Spinal cord (tissue), 9 donors: ENCODE measurements at regions not wholly inside any gene's neighbourhood (a gene's known extent, or its start where the extent isn't known, plus 50 kb on each side); places are given as distances from the start of the nearest gene placed in this dataset.

Experiments used
- DNase-seq, 6 donors: peaks; one replicate each; pipeline versions ENCODE4 v3.0.0 to v3.0.0-alpha.2; 2013 to 2015; ENCODE audit warnings: low spot score in 6 of 6, low read depth in 4 of 6
- H3K27ac ChIP-seq: one replicate; pipeline ENCODE4 v1.5.1; 2013; ENCODE audit warnings: low read depth, low read length, control low read depth
- H3K27me3 ChIP-seq: one replicate; pipeline ENCODE4 v1.6.1; 2013; ENCODE audit warnings: low read length; ENCODE audit not compliant: control insufficient read depth, insufficient read depth
- H3K36me3 ChIP-seq: one replicate; pipeline ENCODE4 v1.6.1; 2013; ENCODE audit warnings: low read length; ENCODE audit not compliant: control insufficient read depth, insufficient read depth
- H3K4me1 ChIP-seq: one replicate; pipeline ENCODE4 v1.6.1; 2013; ENCODE audit warnings: low read length; ENCODE audit not compliant: control insufficient read depth, insufficient read depth
- H3K4me3 ChIP-seq: one replicate; pipeline ENCODE4 v1.5.1; 2013; ENCODE audit warnings: low read depth, low read length, control low read depth
- H3K9me3 ChIP-seq: one replicate; pipeline ENCODE4 v1.6.1; 2013; ENCODE audit warnings: low read length; ENCODE audit not compliant: control insufficient read depth, insufficient read depth
- WGBS: methylation state at CpG from one replicate; pipeline ENCODE4 v1.1.5; 2013; ENCODE audit warnings: missing lambda C conversion rate; ENCODE audit not compliant: insufficient coverage; 5-methylcytosine and 5-hydroxymethylcytosine counted together
- donor health status: healthy.

- 100% methylated on average over 1 of the region's 7 CpGs for WGBS
- no peaks in the 10 kb centered on the region for H3K4me1 ChIP-seq
- H3K36me3 ChIP-seq = no peaks in the 10 kb centered on the region
- no peaks in the 10 kb centered on the region for H3K27me3 ChIP-seq
- no peak overlapping the region for H3K27ac ChIP-seq
- no peaks in the 10 kb centered on the region for H3K9me3 ChIP-seq
- DNase-seq = peak in 1 of 6 donors; percentile 39
- H3K4me3 ChIP-seq = no peak overlapping the region
Observed at GRCh38 chr4:187562345-187562744, 433.2 kb upstream of the ZFP42 start.

GRCh38 chr4:187565416-187565815 lies 430.2 kb upstream of the ZFP42 start:
- no peak for DNase-seq
- WGBS = 95% methylated on average over 11 of the region's 11 CpGs
- no peaks in the 10 kb centered on the region for H3K9me3 ChIP-seq
- H3K27ac ChIP-seq = no peak overlapping the region
- no peaks in the 10 kb centered on the region for H3K4me1 ChIP-seq
- no peaks in the 10 kb centered on the region for H3K36me3 ChIP-seq
- H3K27me3 ChIP-seq = no peaks in the 10 kb centered on the region
- no peak overlapping the region for H3K4me3 ChIP-seq

GRCh38 chr4:187569871-187570270 lies 425.7 kb upstream of the ZFP42 start:
- Histone ChIP-seq H3K27ac (no peak overlapping the region), H3K9me3 (no peaks in the 10 kb centered on the region), H3K4me1 (no peaks in the 10 kb centered on the region), H3K27me3 (no peaks in the 10 kb centered on the region), H3K36me3 (no peaks in the 10 kb centered on the region), H3K4me3 (no peak overlapping the region)
- no peak for DNase-seq
- WGBS = no CpG with 5 or more reads among the region's 6 CpGs

- no peak overlapping the region for H3K27ac ChIP-seq
- H3K27me3 ChIP-seq = no peaks in the 10 kb centered on the region
- H3K4me1 ChIP-seq = no peaks in the 10 kb centered on the region
- peak in 1 of 6 donors; percentile 62 for DNase-seq
- H3K36me3 ChIP-seq = no peaks in the 10 kb centered on the region
- WGBS = 100% methylated on average over 1 of the region's 2 CpGs
- H3K9me3 ChIP-seq = no peaks in the 10 kb centered on the region
- no peak overlapping the region for H3K4me3 ChIP-seq
Observed at GRCh38 chr4:187575706-187576105, 419.9 kb upstream of the ZFP42 start.

GRCh38 chr4:187576751-187577150 lies 418.8 kb upstream of the ZFP42 start:
- peak in 1 of 6 donors; percentile 11 for DNase-seq
- no peak overlapping the region for H3K27ac ChIP-seq

GRCh38 chr4:187577941-187578480 lies 417.6 kb upstream of the ZFP42 start:
- Histone ChIP-seq H3K4me1 (no peaks in the 10 kb centered on the region), H3K4me3 (no peak overlapping the region), H3K27me3 (no peaks in the 10 kb centered on the region), H3K27ac (no peak overlapping the region), H3K36me3 (no peaks in the 10 kb centered on the region), H3K9me3 (no peaks in the 10 kb centered on the region)
- peak in 2 of 6 donors; percentile 44 to 45 for DNase-seq
- 48% methylated on average over 6 of the region's 6 CpGs for WGBS

More at GRCh38 chr4:187576751-187577150, 418.8 kb upstream of the ZFP42 start:
- Histone ChIP-seq H3K27me3 (no peaks in the 10 kb centered on the region), H3K9me3 (no peaks in the 10 kb centered on the region), H3K36me3 (no peaks in the 10 kb centered on the region), H3K4me1 (no peaks in the 10 kb centered on the region), H3K4me3 (no peak overlapping the region)

- Histone ChIP-seq H3K4me3 (no peak overlapping the region), H3K27ac (no peak overlapping the region), H3K4me1 (no peaks in the 10 kb centered on the region), H3K27me3 (no peaks in the 10 kb centered on the region), H3K36me3 (no peaks in the 10 kb centered on the region), H3K9me3 (no peaks in the 10 kb centered on the region)
- 30% methylated on average over 2 of the region's 7 CpGs for WGBS
- no peak for DNase-seq
Observed at GRCh38 chr4:187586892-187587291, 408.7 kb upstream of the ZFP42 start.

- Histone ChIP-seq H3K27ac (no peak overlapping the region), H3K27me3 (no peaks in the 10 kb centered on the region), H3K4me3 (no peak overlapping the region), H3K36me3 (no peaks in the 10 kb centered on the region), H3K9me3 (no peaks in the 10 kb centered on the region), H3K4me1 (no peaks in the 10 kb centered on the region)
- 93% methylated on average over 2 of the region's 5 CpGs for WGBS
- no peak for DNase-seq
Observed at GRCh38 chr4:187598196-187598595, 397.4 kb upstream of the ZFP42 start.

- no peak for DNase-seq
- no peaks in the 10 kb centered on the region for H3K27me3 ChIP-seq
- H3K27ac ChIP-seq = no peak overlapping the region
- H3K9me3 ChIP-seq = no peaks in the 10 kb centered on the region
- H3K4me1 ChIP-seq = no peaks in the 10 kb centered on the region
- no peaks in the 10 kb centered on the region for H3K36me3 ChIP-seq
- no peak overlapping the region for H3K4me3 ChIP-seq
- WGBS = 79% methylated on average over 6 of the region's 11 CpGs
Observed at GRCh38 chr4:187602339-187603092, 393.1 kb upstream of the ZFP42 start.
